A549 (cell line): ENCODE measurements at regions not wholly inside any gene's neighbourhood (a gene's known extent, or its start where the extent isn't known, plus 50 kb on each side); places are given as distances from the start of the nearest gene placed in this dataset.

Experiments used
- ATAC-seq, 2 experiments: fragments of 200-7000 bp in 1 of 2; fragments of >200 bp in 1 of 2; cut with Nextera tagmentation in 1 of 2; cut with Tn5 transposase in 1 of 2; 3 replicates each; pipeline versions ENCODE4 v1.8.0 to v1.9.1; 2018 to 2020; ENCODE audit warnings: mild to moderate bottlenecking in 1 of 2, moderate library complexity in 1 of 2
- CTCF ChIA-PET: fragments of 300-600 bp; sonication (Branson Sonifier 250); formaldehyde crosslinking; extraction: SDS; loops from one replicate; lab custom pipeline; 2021; ENCODE audit warnings: antibody characterized with exemption, inconsistent platforms; lab: Yijun Ruan, JAX
- POLR2A ChIA-PET: fragments of 350-600 bp; formaldehyde crosslinking; extraction: SDS; loops from one replicate; lab custom pipeline; 2021; ENCODE audit warnings: antibody characterized with exemption, inconsistent platforms; lab: Yijun Ruan, JAX
- DNase-seq, 2 experiments: peaks; one replicate each; pipeline versions ENCODE4 v3.0.0 to v3.0.0-alpha.2; 2011 to 2016; ENCODE audit warnings: low read depth in 1 of 2, low spot score in 1 of 2
- FAIRE-seq: peaks from 2 replicates; lab custom pipeline; 2011; peaks lifted over from hg19 to GRCh38; lab: Jason Lieb, UNC
- H3K27ac ChIP-seq, 2 experiments: fragments of >200 bp; sonication (Bioruptor Twin); formaldehyde crosslinking; 3 replicates each; pipeline ENCODE4 v1.5.1; 2016 to 2017
- H3K4me1 ChIP-seq: fragments of >200 bp; sonication (Bioruptor Twin); formaldehyde crosslinking; 3 replicates; pipeline ENCODE4 v1.6.1; 2016
- H3K4me2 ChIP-seq: fragments of >200 bp; sonication (Bioruptor Twin); formaldehyde crosslinking; 3 replicates; pipeline ENCODE4 v1.6.1; 2016
- H3K4me3 ChIP-seq: fragments of >200 bp; sonication (Bioruptor Twin); formaldehyde crosslinking; 3 replicates; pipeline ENCODE4 v1.5.1; 2016
- H3K9me3 ChIP-seq: fragments of >200 bp; sonication (Bioruptor Twin); formaldehyde crosslinking; 3 replicates; pipeline ENCODE4 v1.6.1; 2016
- ATOH8 ChIP-seq: fragments of 250-450 bp; sonication (Bioruptor Pico); IDR thresholded peaks from 2 replicates; pipeline ENCODE4 v1.5.0; 2020; ENCODE audit warnings: low read depth, mild to moderate bottlenecking, moderate library complexity
- EHF ChIP-seq: fragments of 250-450 bp; sonication (Bioruptor Pico); IDR thresholded peaks from 2 replicates; pipeline ENCODE4 v1.5.0; 2020; ENCODE audit warnings: mild to moderate bottlenecking
- EHMT2 ChIP-seq: fragments of 200-600 bp; sonication (generic); IDR thresholded peaks from 2 replicates; pipeline ENCODE4 v1.6.1; 2016; ENCODE audit warnings: antibody characterized with exemption, low read depth, mild to moderate bottlenecking, moderate library complexity
- FOSB ChIP-seq: fragments of 250-450 bp; sonication (Bioruptor Pico); IDR thresholded peaks from 2 replicates; pipeline ENCODE4 v1.5.0; 2020; ENCODE audit warnings: mild to moderate bottlenecking, moderate library complexity
- FOXS1 ChIP-seq: fragments of 250-450 bp; sonication (Bioruptor Pico); IDR thresholded peaks from 2 replicates; pipeline ENCODE4 v1.5.0; 2020; ENCODE audit warnings: mild to moderate bottlenecking, moderate library complexity
- GATA3 ChIP-seq: IDR thresholded peaks from 2 replicates; pipeline ENCODE4 v1.6.1; 2012; ENCODE audit warnings: borderline replicate concordance
- HOXA7 ChIP-seq: fragments of 250-450 bp; sonication (Bioruptor Pico); IDR thresholded peaks from 2 replicates; pipeline ENCODE4 v1.5.0; 2020; ENCODE audit warnings: mild to moderate bottlenecking, moderate library complexity
- HOXB13 ChIP-seq: fragments of 250-450 bp; sonication (Bioruptor Pico); IDR thresholded peaks from 2 replicates; pipeline ENCODE4 v1.5.0; 2020; ENCODE audit warnings: low read depth, mild to moderate bottlenecking, moderate library complexity
- JUNB ChIP-seq: fragments of >200 bp; sonication (Bioruptor Twin); formaldehyde crosslinking; IDR thresholded peaks from 2 replicates; pipeline ENCODE4 v1.6.1; 2016
- MAZ ChIP-seq: fragments of 150-350 bp; IDR thresholded peaks from 2 replicates; pipeline ENCODE4 v1.6.1; 2014; ENCODE audit warnings: antibody characterized with exemption, low read depth, low read length, borderline replicate concordance
- PHF8 ChIP-seq: fragments of 200-600 bp; sonication (generic); IDR thresholded peaks from 2 replicates; pipeline ENCODE4 v1.6.1; 2016; ENCODE audit warnings: low read depth, mild to moderate bottlenecking, antibody characterized with exemption, moderate library complexity, borderline replicate concordance
- POLR2A ChIP-seq: IDR thresholded peaks from 2 replicates; pipeline ENCODE4 v1.6.1; 2012; ENCODE audit warnings: mild to moderate bottlenecking, low read length
- REST ChIP-seq: fragments of 200-600 bp; sonication (generic); IDR thresholded peaks from 2 replicates; pipeline ENCODE4 v1.6.1; 2016; ENCODE audit warnings: antibody characterized with exemption, mild to moderate bottlenecking, moderate library complexity
- RFX5 ChIP-seq: fragments of 450-650 bp; IDR thresholded peaks from 2 replicates; pipeline ENCODE4 v1.7.1; 2014; ENCODE audit warnings: antibody characterized with exemption, mild to moderate bottlenecking, moderate library complexity
- SMC3 ChIP-seq: fragments of >200 bp; sonication (Bioruptor Twin); formaldehyde crosslinking; IDR thresholded peaks from 3 replicates; pipeline ENCODE4 v1.6.1; 2018; ENCODE audit warnings: inconsistent platforms
- TP53 ChIP-seq: fragments of 250-450 bp; sonication (Bioruptor Pico); IDR thresholded peaks from 2 replicates; pipeline ENCODE4 v1.5.0; 2021; ENCODE audit warnings: mild to moderate bottlenecking, moderate library complexity
- USF2 ChIP-seq: fragments of 450-650 bp; IDR thresholded peaks from 2 replicates; pipeline ENCODE4 v1.6.1; 2014; ENCODE audit warnings: antibody characterized with exemption
- ZFP36 ChIP-seq: fragments of 450-650 bp; IDR thresholded peaks from 2 replicates; pipeline ENCODE4 v1.6.1; 2014; ENCODE audit warnings: borderline replicate concordance; ENCODE audit not compliant: partially characterized antibody
- ZSCAN20 ChIP-seq: fragments of 250-450 bp; sonication (Bioruptor Pico); IDR thresholded peaks from 2 replicates; pipeline ENCODE4 v1.8.0; 2022; ENCODE audit warnings: mild to moderate bottlenecking, moderate library complexity
- WGBS: methylation state at CpG from one replicate; pipeline ENCODE4 v1.1.6; 2017; ENCODE audit errors: missing lambda C conversion rate; 5-methylcytosine and 5-hydroxymethylcytosine counted together
- TF ChIP-seq, protein P1 (sequence below): fragments of 150-350 bp; IDR thresholded peaks from 2 replicates; pipeline ENCODE4 v1.6.1; 2014; ENCODE audit warnings: low read depth, mild to moderate bottlenecking, low read length

GRCh38 chr15:56532721-56533460, 68.0 kb upstream of the MNS1 start (continued):
- TF ChIP-seq, protein P1, sequence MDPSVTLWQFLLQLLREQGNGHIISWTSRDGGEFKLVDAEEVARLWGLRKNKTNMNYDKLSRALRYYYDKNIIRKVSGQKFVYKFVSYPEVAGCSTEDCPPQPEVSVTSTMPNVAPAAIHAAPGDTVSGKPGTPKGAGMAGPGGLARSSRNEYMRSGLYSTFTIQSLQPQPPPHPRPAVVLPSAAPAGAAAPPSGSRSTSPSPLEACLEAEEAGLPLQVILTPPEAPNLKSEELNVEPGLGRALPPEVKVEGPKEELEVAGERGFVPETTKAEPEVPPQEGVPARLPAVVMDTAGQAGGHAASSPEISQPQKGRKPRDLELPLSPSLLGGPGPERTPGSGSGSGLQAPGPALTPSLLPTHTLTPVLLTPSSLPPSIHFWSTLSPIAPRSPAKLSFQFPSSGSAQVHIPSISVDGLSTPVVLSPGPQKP = no peak
- no peak for TF ChIP-seq HOXB13
- TF ChIP-seq, all 56 proteins: peak for 0

DNA sequence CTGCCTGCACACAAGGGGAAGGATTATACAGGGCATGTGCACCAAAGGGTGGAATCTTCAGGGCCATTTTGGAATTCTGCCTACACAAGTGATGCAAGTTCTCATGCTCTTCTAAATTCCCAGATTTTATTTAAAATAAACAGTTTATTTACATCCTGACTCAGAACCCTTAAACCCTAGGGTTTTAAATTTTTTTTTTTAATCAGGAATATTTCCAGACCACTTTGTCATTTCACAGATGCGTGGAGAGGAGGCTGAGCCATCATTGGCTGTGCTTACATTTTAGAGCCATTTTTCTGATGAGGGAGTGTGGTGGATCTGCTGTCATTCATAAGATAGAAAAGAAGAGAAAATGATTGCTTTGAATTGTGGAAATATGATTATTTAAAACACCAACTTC, 65.2 kb upstream of the MNS1 start:
- no peak for FAIRE-seq
- TF ChIP-seq PHF8 (no peak), JUNB (no peak), SMC3 (no peak), REST (no peak)
- TF ChIP-seq, all 56 proteins: peak for 0
- WGBS = 10% methylated on average over 1 of the region's 1 CpG
- no peak overlapping the region for H3K27ac ChIP-seq
- no peak overlapping the region for H3K4me3 ChIP-seq
- DNase-seq (no peak), ATAC-seq (no peak)
- H3K4me2 ChIP-seq = no peak overlapping the region
- H3K9me3 ChIP-seq = peaks cover 6% of the 10 kb centered on the region; the same call in 1 of the 3 replicates
- POLR2A ChIA-PET = no interaction called here
- CTCF ChIA-PET = no interaction called here
- no peaks in the 10 kb centered on the region for H3K4me1 ChIP-seq

DNA sequence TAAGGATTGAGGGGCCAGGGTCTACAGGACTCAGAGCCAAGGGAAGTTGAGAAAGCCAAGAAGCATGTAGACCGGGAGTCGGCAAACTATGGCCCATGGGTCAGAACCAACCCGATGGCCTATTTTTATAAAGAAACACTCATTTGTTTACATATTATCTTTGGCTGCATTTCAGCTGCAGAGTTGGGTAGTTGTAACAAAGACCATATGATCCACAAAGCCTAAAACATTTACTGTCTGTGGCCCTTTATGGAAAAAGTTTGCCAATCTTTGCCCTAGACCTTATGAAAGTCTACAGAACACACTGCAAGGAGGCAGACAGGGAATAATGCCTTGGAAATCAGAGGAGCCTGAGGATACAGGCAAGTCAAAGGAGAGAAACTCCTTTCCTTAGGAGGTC, 63.2 kb upstream of the MNS1 start:
- Histone ChIP-seq H3K27ac (no peak overlapping the region), H3K9me3 (peaks cover 6% of the 10 kb centered on the region; the same call in 1 of the 3 replicates), H3K4me3 (no peak overlapping the region), H3K4me2 (no peak overlapping the region), H3K4me1 (no peaks in the 10 kb centered on the region)
- no peak for DNase-seq
- CTCF ChIA-PET = no interaction called here
- ATAC-seq = no peak
- WGBS = 5% methylated on average over 3 of the region's 3 CpGs
- POLR2A ChIA-PET = no interaction called here
- FAIRE-seq = no peak
- TF ChIP-seq HOXA7 (CRISPR knock-in tag) = no peak
- TF ChIP-seq EHMT2 = no peak
- TF ChIP-seq USF2 = no peak

- ChIA-PET POLR2A (no interaction called here), CTCF (no interaction called here)
- Histone ChIP-seq H3K27ac (no peak overlapping the region), H3K4me3 (no peak overlapping the region), H3K4me1 (no peaks in the 10 kb centered on the region), H3K4me2 (no peak overlapping the region), H3K9me3 (peaks cover 6% of the 10 kb centered on the region; the same call in 1 of the 3 replicates)
- no peak for ATAC-seq
- no peak for DNase-seq
- FAIRE-seq = no peak
- TF ChIP-seq REST (no peak), GATA3 (no peak), FOSB (CRISPR knock-in tag) (no peak), RFX5 (no peak), ZFP36 (no peak), TP53 (CRISPR knock-in tag) (no peak), ZSCAN20 (CRISPR knock-in tag) (no peak), ATOH8 (no peak), EHF (CRISPR knock-in tag) (no peak), POLR2A (no peak), USF2 (no peak), MAZ (no peak), JUNB (no peak), FOXS1 (CRISPR knock-in tag) (no peak)
Measured at GRCh38 chr15:56524915-56525314, 60.0 kb upstream of the MNS1 start.
